ENCODE measurements at regions not wholly inside any gene's neighbourhood (a gene's known extent, or its start where the extent isn't known, plus 50 kb on each side); places are given as distances from the start of the nearest gene placed in this dataset.

GRCh38 chr17:77090476-77090875 lies 50.3 kb upstream of the SEC14L1 start:
- no peak for TF ChIP-seq CTCF (IDR thresholded peaks at IDR 0.05; ENCODE audit: borderline replicate concordance, extremely low read depth, low read length, poor library complexity, severe bottlenecking)
- TF ChIP-seq EZH2 (IDR thresholded peaks at IDR 0.05; ENCODE audit: borderline replicate concordance, low read depth, low read length, severe bottlenecking) = no peak
